ENCODE measurements at regions not wholly inside any gene's neighbourhood (a gene's known extent, or its start where the extent isn't known, plus 50 kb on each side); places are given as distances from the start of the nearest gene placed in this dataset.
A peak's percentile ranks its signal among the peaks of the same experiment; 100 is the strongest.
"Not testable (repeated sequence)": the region's sequence is repeated elsewhere in the genome, so short reads cannot be mapped to it uniquely, and the experiment has no call there.

DNA sequence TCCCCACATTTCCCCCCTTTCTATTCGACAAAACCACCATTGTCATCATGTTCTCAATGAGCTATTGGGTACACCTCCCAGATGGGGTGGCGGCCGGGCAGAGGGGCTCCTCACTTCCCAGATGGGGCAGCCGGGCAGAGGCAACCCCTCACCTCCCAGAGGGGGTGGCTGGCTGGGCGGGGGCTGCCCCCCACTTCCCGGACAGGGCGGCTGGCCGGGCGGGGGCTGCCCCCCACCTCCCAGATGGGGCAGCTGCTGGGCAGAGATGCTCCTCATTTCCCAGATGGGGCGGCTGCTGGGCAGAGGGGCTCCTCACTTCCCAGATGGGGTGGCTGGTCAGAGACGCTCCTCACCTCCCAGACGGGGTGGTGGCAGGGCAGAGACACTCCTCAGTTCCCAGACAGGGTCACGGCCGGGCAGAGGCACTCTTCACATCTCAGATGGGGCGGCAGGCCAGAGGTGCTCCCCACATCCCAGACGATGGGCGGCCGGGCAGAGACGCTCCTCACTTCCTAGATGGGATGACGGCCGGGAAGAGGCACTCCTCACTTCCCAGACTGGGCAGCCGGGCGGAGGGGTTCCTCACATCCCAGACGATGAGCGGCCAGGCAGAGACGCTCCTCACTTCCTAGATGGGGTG is 221.5 kb downstream of the NNT start:
- DNase-seq (ENCODE audit: low read depth): not testable (repeated sequence)

DNA sequence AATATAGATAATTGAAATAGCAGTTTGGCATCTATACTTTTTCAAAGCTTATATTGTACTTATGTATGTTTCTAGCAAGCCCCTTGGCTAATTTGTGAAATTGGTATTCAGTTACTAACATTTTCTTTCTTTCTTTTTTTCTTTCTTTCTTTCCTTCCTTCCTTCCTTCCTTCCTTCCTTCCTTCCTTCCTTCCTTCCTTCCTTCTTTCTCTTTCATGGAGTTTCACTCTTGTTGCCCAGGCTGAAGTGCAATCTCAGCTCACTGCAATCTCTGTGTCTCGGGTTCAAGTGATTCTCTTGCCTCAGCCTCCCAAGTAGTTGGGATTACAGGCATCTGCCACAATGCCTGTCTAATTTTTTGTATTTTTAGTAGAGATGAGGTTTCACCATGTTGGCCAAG is 215.4 kb downstream of the NNT start:
- not testable (repeated sequence) for DNase-seq (ENCODE audit: low read depth)

DNA sequence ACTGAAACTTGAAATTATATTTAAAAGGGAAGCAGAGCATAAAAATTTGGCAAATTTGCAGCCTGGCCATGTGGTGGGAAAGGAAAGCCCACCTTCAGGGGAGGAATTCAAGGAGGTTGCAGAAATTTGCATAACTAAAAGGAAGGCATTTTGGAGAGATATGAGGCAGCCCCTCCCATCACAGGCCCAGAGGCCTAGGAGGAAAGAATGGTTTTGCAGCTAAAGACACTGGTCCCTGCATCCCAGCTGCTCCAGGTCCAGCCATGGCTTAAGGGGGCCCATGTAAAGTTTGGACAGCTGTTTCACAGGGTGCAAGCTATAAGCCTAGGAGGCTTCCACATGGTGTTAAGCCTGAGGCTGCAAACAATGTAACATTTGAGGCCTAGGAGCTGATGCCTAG is 212.5 kb downstream of the NNT start:
- no peak for DNase-seq (ENCODE audit: low read depth)

DNA sequence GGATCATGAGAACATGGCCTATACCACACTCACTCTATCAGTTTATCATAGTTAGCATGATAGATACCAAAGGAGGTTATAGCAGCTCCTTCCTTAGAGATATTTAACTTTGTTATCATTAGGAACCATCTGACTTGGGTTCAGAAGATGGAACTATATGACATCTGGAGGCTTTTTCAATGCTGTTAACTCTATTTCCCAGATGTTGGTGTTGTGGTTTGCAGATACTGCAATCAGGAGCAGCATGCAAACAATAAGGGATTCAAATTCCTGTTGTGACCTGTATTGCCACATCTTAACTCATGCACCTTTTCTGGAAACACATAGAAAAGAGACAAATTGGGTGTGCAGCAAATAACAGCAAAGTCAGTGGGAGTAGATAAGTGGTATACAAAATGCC is 201.7 kb downstream of the NNT start:
- DNase-seq (ENCODE audit: low read depth): no peak

DNA sequence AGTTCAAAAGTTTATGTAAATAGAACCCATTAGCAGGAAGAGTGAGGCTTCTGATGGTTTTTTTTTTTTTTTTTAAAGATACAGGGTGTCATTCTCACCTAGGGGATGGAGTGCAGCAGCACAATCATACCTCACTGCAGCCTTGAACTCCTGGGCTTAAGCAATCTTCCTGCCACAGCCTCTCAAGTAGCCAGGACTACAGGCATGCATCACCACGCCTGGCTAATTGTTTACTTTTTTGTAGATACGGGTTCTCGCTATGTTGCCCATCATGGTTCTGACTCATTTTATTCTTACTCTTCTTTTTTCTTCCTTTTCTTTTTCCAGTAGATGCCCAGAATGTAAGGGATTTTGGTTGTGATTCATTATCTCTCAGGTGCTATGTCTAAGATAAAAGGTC is 201.1 kb downstream of the NNT start:
- no peak for DNase-seq (ENCODE audit: low read depth)

DNA sequence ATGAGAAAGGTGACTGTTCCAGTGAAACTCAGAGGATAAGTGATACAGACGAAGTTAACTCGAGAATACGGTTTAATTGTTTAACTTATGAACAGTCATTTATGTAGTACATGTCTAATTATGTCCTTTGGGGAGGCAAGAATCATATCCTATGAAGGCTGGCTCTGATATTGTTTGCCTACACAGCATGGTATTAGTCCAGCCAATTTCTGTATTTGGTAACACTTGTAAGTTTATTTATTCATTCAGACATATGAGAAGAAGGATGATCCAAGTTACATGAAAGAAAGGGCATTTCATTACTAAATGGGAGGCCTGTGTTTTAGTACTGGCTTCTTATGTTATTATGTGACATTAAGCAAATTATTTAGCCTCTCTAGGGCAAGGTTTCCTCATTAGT is 199.7 kb downstream of the NNT start:
- DNase-seq (ENCODE audit: low read depth): no peak

DNA sequence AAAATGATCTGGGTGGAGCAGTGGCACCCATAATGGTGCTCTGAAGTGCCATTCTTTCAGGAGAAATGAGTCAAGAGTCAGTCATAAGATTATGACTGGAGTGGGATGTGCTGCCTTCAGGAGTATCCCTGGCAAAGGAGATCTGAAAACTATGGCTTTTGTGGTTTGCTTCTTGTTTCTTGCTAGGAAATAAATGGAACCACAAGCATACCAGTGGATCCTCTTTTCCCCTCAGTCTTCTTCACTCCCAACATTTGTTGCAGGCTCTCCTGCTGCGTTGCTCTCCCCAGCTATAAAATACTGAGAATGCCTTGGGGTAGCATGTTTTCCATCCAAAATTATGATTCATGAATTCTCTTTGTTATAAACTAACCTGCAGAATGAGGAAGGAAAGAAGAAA is 199.1 kb downstream of the NNT start:
- peak; percentile 94 for DNase-seq (ENCODE audit: low read depth)

DNA sequence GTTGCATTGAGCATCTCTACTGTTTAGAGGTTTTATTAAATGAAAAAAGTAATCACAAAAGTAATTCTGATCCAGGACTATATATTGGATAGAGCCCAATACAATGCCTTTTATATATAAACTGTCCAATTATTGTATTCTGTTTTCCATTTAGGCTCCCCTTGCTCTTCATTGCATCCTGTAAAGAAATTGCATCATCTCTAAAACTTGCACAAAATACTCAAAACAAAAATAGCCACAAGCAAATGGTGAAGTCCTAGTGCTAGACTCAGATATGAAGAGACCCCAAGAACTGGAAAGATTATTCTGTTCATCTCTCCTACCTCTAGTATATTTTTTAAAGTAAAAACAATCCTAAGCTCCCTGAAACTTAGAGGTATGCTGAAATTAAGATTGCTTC is 195.8 kb downstream of the NNT start:
- DNase-seq (ENCODE audit: low read depth): no peak

DNA sequence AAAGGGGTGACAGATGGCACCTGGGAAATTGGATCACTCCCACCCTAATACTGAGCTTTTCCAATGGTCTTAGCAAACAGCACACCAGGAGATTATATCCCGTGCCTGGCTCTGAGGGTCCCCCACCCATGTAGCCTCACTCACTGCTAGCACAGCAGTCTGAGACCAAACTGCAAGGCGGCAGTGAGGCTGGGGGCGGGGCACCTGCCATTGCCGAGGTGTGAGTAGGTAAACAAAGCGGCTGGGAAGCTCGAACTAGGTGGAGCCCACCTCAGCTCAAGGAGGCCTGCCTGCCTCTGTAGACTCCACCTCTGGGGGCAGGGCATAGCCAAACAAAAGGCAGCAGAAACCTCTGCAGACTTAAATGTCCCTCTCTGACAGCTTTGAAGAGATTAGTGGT is 188.9 kb downstream of the NNT start:
- not testable (repeated sequence) for DNase-seq (ENCODE audit: low read depth)

DNA sequence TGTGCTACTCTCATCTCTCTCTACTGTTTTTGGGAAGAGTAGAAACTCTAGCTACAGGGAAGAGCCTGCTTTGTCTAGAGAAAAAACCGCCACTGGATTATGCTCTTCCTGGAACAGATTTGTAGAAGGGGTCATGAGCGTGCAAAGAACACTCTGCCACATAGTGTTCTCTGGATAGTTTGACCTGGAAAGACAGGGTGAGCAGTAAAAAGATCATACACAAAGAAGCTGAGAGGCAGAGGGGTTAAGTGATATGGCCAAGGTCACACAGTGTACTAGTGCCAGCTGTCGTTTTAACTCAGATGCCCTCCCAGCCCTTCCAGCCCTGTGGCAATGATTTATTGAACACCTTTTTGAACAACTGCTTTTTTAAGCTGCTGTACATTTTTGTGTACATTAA is 182.2 kb downstream of the NNT start:
- DNase-seq (ENCODE audit: low read depth): peak; percentile 46

DNA sequence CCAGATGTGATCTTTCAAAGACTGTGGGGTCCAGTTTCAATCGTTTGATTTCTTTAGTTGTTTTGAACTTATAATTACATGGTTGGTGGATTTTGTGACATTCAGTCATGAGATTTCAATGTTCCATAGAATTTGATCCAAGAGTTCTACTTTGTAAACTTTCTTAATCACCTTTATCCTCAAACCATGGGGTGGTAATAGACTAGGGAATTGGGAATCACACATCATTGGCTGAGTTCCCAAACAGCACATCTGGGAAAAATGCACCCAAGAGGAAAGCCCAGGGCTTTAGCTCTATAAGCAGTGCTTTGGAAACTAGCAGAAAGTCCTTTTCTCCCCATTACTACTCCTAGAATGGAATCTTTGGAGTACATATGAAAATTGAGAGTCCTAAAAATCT is 177.6 kb downstream of the NNT start:
- DNase-seq (ENCODE audit: low read depth): peak; percentile 65

DNA sequence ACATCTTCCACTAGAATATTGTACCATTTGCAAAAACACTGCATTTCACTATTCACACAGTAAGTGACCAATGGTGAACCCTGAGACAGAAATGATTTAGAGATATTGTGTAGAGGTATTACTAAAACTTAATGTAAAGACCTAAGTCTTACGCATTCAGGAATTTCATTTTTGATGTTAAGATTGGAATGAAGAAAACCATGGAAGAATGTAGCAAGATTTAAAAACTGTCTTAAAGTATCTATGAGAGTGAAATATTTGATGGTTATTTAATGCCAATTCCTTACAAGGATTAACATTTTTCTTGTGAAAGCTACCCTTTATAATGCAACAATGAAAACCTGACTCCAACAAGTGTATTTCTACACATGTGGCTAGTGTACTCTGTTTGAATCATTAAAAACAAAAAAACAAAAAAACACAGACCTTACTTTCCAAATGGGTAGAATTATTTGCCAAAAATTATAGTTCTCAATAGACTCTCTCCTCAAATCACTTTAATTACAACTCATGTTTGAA is 172.0 kb downstream of the NNT start:
- no peak for DNase-seq (ENCODE audit: low read depth)

DNA sequence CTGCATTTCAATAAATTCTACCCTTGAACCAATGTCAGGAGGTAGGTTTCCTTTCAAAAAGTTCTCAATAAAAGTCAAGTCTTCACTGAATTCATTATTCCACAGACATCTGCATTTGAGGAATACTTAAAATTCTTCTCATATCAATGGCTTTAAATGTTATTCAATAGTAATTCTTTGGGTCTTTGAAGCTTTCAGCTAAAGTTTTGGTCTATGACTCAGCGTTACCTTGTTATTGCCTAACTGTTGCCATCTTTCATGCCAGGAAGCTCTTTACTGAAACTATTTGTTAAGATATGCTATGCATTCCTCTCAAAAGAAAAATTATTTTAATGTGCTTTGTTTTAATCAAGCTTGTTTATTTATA is 170.5 kb downstream of the NNT start:
- DNase-seq (ENCODE audit: low read depth): peak; percentile 79

DNA sequence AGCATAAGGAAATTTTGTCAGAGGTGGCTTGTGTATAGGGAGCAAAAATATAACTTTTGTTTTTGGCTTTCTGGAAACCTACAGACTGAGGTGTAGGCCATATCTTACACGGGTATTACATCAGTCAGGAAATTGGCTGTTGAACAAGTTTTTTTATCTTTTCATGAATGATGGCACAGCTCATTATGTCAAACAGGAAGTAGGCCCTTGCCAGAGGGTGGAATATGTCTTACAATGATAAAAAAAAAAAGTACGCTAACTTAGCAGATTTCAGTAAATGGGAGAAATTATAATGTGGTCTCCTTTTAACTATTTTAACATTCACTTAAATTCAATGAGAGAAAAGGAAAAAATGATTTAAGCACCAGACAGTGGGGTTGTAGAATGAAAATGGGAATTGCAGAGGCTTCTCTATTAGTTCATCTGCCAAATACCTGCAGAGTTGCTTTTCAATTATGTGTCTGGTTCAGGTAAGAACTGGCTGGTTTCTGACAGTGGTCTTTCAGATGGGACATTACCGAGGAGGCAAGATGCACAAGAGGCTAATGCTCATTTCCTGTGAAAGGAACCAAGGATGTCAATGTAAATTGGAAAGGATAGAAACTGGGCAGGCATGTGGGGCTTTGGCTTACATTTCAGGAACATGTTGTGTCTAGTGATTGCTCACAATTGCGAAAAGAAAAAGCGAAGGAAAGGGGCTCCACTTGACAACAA is 169.9 kb downstream of the NNT start:
- peak; percentile 37 for DNase-seq (ENCODE audit: low read depth)

DNA sequence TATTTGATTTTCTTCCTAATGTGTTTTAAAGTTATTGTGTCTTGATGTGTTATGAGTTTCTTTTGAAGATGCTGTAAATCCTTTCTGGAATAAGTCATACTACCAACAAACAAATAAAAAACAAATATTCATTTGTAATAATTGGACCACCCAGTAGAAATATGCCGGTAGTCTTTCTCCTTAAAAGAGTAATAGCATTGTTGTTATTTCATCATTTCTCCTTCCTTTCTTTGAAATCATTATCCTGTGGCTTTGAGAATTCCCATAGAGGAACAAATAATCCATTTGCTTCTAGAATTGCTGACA is 169.4 kb downstream of the NNT start:
- DNase-seq (ENCODE audit: low read depth): no peak

DNA sequence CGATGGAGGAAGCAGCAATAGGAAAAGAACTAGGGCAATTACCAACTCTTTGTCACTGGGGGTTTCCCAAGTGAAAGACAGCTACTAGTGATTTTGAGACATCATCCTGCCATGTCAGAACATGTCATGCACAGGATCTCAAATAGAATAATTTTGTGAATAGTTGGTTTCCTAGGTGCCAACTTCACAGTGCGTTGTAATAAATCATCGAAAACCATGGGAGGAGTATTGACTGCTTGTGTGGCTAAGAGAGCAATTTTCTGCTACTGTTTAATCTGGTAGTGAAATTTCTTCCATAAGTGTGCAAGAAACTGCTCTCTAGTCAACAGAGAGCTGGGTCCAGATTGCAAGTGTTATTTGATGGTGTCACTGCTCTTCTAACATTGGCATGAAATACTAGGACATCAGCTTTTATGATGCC is 168.6 kb downstream of the NNT start:
- no peak for DNase-seq (ENCODE audit: low read depth)

DNA sequence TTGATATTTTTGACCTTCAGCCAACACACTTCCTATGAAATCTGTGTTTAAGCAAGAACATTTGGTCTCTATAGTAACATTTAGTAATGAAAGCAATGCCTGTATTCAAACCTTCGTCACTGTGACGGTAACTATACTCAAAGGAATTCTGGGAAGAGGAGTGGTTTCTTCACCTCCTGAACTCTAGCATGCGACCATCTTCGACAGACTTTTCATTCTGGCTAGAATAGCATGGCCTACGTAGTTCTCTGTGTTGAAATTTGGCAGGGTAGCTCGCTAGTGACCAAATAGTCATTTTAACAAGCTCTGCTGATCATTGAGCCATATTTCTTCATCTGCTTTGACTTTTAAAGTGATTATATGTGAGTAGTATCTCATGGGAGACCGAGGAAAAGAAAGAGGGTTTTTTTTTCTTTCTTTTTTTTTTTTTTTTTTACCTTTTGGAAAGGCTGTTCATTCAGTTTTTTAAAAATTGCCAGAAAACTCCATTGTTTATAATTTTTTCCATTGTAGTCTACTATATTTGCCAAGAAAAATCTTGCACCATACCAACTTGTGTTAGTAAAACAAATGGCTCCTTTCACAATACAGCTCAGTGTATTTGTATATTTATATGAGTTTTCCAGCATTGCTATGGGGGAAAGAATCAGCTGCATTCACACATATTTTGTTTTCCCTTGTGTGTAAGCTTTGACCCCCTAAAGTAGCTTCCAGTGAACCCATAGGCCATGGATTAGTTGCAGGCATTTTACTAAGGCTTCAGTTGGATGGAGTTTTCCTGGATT is 166.8 kb downstream of the NNT start:
- DNase-seq (ENCODE audit: low read depth): no peak
